SH-SY5Y (cell line): ENCODE measurements at regions not wholly inside any gene's neighbourhood (a gene's known extent, or its start where the extent isn't known, plus 50 kb on each side); places are given as distances from the start of the nearest gene placed in this dataset.

Source experiments
- GATA2 ChIP-seq: IDR thresholded peaks from 2 replicates; pipeline ENCODE4 v1.6.1; 2011; ENCODE audit warnings: mild to moderate bottlenecking, low read depth, low read length
- GATA3 ChIP-seq: IDR thresholded peaks from 2 replicates; pipeline ENCODE4 v1.6.1; 2011; ENCODE audit warnings: low read depth, mild to moderate bottlenecking, low read length, moderate library complexity

DNA sequence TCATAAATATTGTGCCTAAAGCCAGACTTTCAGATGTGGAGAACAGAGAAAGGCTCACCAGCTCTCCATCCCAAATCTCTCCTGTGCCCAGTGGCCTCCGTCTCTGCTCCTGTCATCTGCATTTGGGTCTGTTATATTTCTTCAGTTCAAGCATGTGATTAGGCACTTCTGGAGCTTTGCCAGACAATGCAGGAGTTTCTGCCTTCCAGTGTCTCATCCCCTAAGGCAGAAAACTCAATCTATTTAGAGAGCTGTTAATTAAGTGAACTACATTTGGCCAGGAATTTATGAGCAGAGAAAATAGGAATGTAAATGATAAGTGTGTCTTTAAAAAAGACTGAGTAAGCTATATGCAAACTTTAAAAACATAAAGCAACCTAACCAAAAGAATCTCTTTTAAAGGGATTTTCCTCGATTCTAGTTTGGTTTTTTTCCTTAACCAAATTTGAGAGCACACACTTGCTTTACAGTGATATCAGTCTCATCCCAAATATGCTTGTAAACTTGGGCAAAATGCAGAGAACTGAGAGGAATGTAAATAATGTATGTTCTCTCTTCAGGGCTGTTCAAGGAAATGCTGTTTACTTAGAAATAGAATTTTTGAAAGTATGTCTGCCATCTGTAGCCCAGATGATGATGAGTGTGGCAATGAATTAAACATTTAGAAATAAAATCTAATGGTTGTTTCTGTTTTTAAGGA, 113.9 kb downstream of the ELOVL4 start:
- TF ChIP-seq GATA2: 0 out of 2 replicates have a peak, but pooled peaks have one; percentile 31
- no peak for TF ChIP-seq GATA3
